ENCODE measurements at regions not wholly inside any gene's neighbourhood (a gene's known extent, or its start where the extent isn't known, plus 50 kb on each side); places are given as distances from the start of the nearest gene placed in this dataset.

- TF ChIP-seq POLR2AphosphoS5 (IDR thresholded peaks at IDR 0.05; ENCODE audit: low read depth, low read length), result no peak
- TF ChIP-seq, protein P1, sequence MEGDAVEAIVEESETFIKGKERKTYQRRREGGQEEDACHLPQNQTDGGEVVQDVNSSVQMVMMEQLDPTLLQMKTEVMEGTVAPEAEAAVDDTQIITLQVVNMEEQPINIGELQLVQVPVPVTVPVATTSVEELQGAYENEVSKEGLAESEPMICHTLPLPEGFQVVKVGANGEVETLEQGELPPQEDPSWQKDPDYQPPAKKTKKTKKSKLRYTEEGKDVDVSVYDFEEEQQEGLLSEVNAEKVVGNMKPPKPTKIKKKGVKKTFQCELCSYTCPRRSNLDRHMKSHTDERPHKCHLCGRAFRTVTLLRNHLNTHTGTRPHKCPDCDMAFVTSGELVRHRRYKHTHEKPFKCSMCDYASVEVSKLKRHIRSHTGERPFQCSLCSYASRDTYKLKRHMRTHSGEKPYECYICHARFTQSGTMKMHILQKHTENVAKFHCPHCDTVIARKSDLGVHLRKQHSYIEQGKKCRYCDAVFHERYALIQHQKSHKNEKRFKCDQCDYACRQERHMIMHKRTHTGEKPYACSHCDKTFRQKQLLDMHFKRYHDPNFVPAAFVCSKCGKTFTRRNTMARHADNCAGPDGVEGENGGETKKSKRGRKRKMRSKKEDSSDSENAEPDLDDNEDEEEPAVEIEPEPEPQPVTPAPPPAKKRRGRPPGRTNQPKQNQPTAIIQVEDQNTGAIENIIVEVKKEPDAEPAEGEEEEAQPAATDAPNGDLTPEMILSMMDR (IDR thresholded peaks at IDR 0.05), result no peak
- no peak for TF ChIP-seq SIN3A (IDR thresholded peaks at IDR 0.05; ENCODE audit: borderline replicate concordance, insufficient read depth, low read depth, low read length)
- no peak for TF ChIP-seq TCF7L2 (IDR thresholded peaks at IDR 0.05; ENCODE audit: low read depth, low read length)
Observed at GRCh38 chr12:58262796-58263195, 321.4 kb downstream of the ATP23 start.

All from Panc1 (cell line).